ENCODE measurements at regions not wholly inside any gene's neighbourhood (a gene's known extent, or its start where the extent isn't known, plus 50 kb on each side); places are given as distances from the start of the nearest gene placed in this dataset.

DNA sequence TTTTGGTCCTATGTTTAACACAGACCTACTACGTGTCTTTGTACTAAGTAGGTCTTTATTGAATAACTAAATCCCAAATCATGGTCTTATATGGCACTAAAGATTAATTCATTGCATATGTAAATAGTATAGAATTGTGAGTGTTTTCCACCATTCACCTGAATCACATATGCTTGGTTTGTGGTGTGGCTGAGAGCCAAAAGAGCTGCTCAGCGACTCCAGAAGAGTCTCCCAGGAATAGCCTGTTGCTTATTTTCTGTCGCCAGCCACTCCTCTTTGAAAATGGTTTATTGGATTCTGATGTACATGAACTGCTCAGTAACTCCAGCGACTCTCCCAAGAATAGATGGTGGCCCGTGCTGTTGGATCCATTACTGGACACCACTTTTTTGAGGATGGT lies 184.5 kb downstream of the CLCN4 start:
- no peaks in the 10 kb centered on the region for H3K4me1 ChIP-seq (ENCODE audit: low read length)
- DNase-seq = no peak
- no peak overlapping the region for H3K4me2 ChIP-seq (ENCODE audit: low read depth, low read length, poor library complexity, severe bottlenecking)

DNA sequence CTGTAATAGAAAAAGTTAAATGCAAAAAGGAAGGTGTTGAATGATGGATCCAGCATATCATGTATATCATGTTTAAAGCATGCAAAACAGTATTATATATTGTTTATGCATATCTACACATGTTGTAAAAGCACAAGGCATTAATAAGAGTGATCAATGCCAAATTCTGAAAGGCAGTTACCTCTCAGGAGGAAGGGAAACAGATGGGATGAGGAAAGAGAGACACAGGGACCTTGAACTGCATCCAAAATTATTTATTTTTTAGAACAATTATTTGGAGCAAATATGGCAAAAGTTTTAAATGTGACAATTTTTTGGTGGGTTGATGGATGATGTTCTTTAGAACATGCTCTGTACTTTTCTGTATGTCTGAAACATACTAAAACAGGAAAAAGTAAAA lies 193.4 kb downstream of the CLCN4 start:
- no peak for DNase-seq
- H3K4me3 ChIP-seq (ENCODE audit: low read length) = no peak overlapping the region

More for the DNA sequence above, 184.5 kb downstream of the CLCN4 start:
- H3K36me3 ChIP-seq (ENCODE audit: insufficient read depth, low read length) = no peaks in the 10 kb centered on the region
- no peak overlapping the region for H2AFZ ChIP-seq (ENCODE audit: low read length)
- H3K4me3 ChIP-seq (ENCODE audit: low read length) = no peak overlapping the region
- H4K20me1 ChIP-seq (ENCODE audit: insufficient read depth, low read depth, low read length) = no peaks in the 10 kb centered on the region
- H3K27me3 ChIP-seq (ENCODE audit: low read length) = no peaks in the 10 kb centered on the region
- no peak overlapping the region for H3K27ac ChIP-seq (ENCODE audit: low read length)
- H3K9me3 ChIP-seq (ENCODE audit: low read length) = no peaks in the 10 kb centered on the region
- H3K79me2 ChIP-seq (ENCODE audit: low read length) = no peaks in the 10 kb centered on the region
- no peaks in the 10 kb centered on the region for H3K9me2 ChIP-seq (replicated peaks; ENCODE audit: insufficient read depth, low read length)
- H3K9ac ChIP-seq (ENCODE audit: low read length) = no peak overlapping the region

DNA sequence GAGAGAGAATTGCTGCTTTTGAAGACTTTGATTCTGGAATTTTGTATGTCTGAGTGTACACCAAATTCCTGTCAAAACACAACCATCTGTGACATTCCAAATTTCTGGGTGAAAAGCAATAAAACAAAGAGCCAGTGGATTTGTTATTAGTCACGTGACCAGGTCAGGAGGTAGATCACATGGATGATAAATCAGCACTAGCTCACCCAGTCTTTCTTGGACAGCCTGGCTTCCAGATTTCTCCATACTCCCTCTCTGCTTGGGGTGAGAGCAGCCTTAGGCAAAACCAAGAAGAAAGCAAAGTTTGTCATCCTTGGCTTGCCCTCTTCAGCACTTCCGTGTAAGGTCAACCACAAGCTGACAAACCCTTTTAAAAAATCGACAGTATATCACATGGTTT lies 194.2 kb downstream of the CLCN4 start:
- Histone ChIP-seq H3K9me2 (replicated peaks; ENCODE audit: insufficient read depth, low read length) (no peaks in the 10 kb centered on the region), H3K79me2 (ENCODE audit: low read length) (no peaks in the 10 kb centered on the region), H2AFZ (ENCODE audit: low read length) (no peak overlapping the region), H3K4me2 (ENCODE audit: low read depth, low read length, poor library complexity, severe bottlenecking) (no peak overlapping the region), H3K36me3 (ENCODE audit: insufficient read depth, low read length) (no peaks in the 10 kb centered on the region), H3K27me3 (ENCODE audit: low read length) (no peaks in the 10 kb centered on the region), H3K9me3 (ENCODE audit: low read length) (no peaks in the 10 kb centered on the region), H3K4me1 (ENCODE audit: low read length) (no peaks in the 10 kb centered on the region), H4K20me1 (ENCODE audit: insufficient read depth, low read depth, low read length) (no peaks in the 10 kb centered on the region), H3K4me3 (ENCODE audit: low read length) (no peak overlapping the region), H3K27ac (ENCODE audit: low read length) (no peak overlapping the region), H3K9ac (ENCODE audit: low read length) (no peak overlapping the region)
- DNase-seq = no peak

More for the DNA sequence above, 193.4 kb downstream of the CLCN4 start:
- no peaks in the 10 kb centered on the region for H3K9me3 ChIP-seq (ENCODE audit: low read length)
- no peak overlapping the region for H2AFZ ChIP-seq (ENCODE audit: low read length)
- no peak overlapping the region for H3K4me2 ChIP-seq (ENCODE audit: low read depth, low read length, poor library complexity, severe bottlenecking)
- no peaks in the 10 kb centered on the region for H4K20me1 ChIP-seq (ENCODE audit: insufficient read depth, low read depth, low read length)
- no peaks in the 10 kb centered on the region for H3K9me2 ChIP-seq (replicated peaks; ENCODE audit: insufficient read depth, low read length)
- no peaks in the 10 kb centered on the region for H3K36me3 ChIP-seq (ENCODE audit: insufficient read depth, low read length)
- no peaks in the 10 kb centered on the region for H3K79me2 ChIP-seq (ENCODE audit: low read length)
- no peak overlapping the region for H3K27ac ChIP-seq (ENCODE audit: low read length)
- no peaks in the 10 kb centered on the region for H3K4me1 ChIP-seq (ENCODE audit: low read length)
- no peak overlapping the region for H3K9ac ChIP-seq (ENCODE audit: low read length)
- no peaks in the 10 kb centered on the region for H3K27me3 ChIP-seq (ENCODE audit: low read length)

DNA sequence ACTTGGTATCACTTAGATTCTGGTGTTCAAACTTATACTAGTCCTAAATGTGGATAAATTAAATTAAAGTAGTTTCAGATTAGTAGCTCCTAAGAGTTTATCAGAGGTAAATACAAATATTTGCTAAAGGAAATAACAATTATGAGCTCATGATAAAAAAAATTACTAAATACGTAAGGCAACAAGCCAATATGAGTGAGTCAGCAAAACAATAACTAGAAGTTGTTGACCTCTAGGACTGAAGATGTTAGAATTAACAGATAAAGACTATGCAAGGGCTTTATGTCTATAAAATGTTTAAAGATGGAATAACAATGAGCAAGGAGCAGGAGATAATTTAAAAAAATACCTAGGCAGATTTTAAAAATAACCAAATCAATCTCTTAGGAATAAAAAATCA lies 195.8 kb downstream of the CLCN4 start:
- no peak for DNase-seq
- Histone ChIP-seq H3K4me3 (ENCODE audit: low read length) (no peak overlapping the region), H3K4me2 (ENCODE audit: low read depth, low read length, poor library complexity, severe bottlenecking) (no peak overlapping the region), H3K9me2 (replicated peaks; ENCODE audit: insufficient read depth, low read length) (no peaks in the 10 kb centered on the region), H3K36me3 (ENCODE audit: insufficient read depth, low read length) (no peaks in the 10 kb centered on the region), H3K4me1 (ENCODE audit: low read length) (no peaks in the 10 kb centered on the region), H4K20me1 (ENCODE audit: insufficient read depth, low read depth, low read length) (no peaks in the 10 kb centered on the region), H3K9ac (ENCODE audit: low read length) (no peak overlapping the region), H3K27me3 (ENCODE audit: low read length) (no peaks in the 10 kb centered on the region), H3K27ac (ENCODE audit: low read length) (no peak overlapping the region), H3K9me3 (ENCODE audit: low read length) (no peaks in the 10 kb centered on the region), H2AFZ (ENCODE audit: low read length) (no peak overlapping the region), H3K79me2 (ENCODE audit: low read length) (no peaks in the 10 kb centered on the region)

DNA sequence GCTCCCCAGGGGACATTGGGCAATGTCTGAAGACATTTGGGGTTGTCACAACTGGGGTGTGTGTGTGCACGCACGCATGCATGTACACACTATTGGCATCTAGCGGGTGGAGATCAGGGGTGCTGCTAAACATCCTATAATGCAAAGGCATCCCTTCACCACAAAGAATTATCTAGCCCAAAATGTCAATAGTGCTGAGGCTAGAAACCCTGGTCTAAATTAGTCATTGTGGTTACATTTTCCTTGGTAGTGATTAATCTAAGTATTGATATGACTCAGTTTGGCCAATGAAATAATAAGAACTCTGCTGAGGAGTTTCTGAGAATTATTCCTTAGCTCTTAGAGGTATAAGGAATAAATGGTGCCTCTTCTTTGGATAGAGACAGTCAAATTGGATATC lies 200.2 kb downstream of the CLCN4 start:
- Histone ChIP-seq H2AFZ (ENCODE audit: low read length) (no peak overlapping the region), H3K27me3 (ENCODE audit: low read length) (no peaks in the 10 kb centered on the region), H3K9me3 (ENCODE audit: low read length) (no peaks in the 10 kb centered on the region), H3K27ac (ENCODE audit: low read length) (no peak overlapping the region), H3K9me2 (replicated peaks; ENCODE audit: insufficient read depth, low read length) (no peaks in the 10 kb centered on the region), H3K79me2 (ENCODE audit: low read length) (no peaks in the 10 kb centered on the region), H3K4me1 (ENCODE audit: low read length) (no peaks in the 10 kb centered on the region), H4K20me1 (ENCODE audit: insufficient read depth, low read depth, low read length) (no peaks in the 10 kb centered on the region), H3K36me3 (ENCODE audit: insufficient read depth, low read length) (no peaks in the 10 kb centered on the region), H3K4me2 (ENCODE audit: low read depth, low read length, poor library complexity, severe bottlenecking) (no peak overlapping the region), H3K4me3 (ENCODE audit: low read length) (no peak overlapping the region), H3K9ac (ENCODE audit: low read length) (no peak overlapping the region)
- no peak for DNase-seq

- Histone ChIP-seq H3K4me3 (ENCODE audit: low read length) (no peak overlapping the region), H3K36me3 (ENCODE audit: insufficient read depth, low read length) (no peaks in the 10 kb centered on the region), H4K20me1 (ENCODE audit: insufficient read depth, low read depth, low read length) (no peaks in the 10 kb centered on the region), H3K4me2 (ENCODE audit: low read depth, low read length, poor library complexity, severe bottlenecking) (no peak overlapping the region), H2AFZ (ENCODE audit: low read length) (no peak overlapping the region), H3K4me1 (ENCODE audit: low read length) (no peaks in the 10 kb centered on the region), H3K27ac (ENCODE audit: low read length) (no peak overlapping the region), H3K9me2 (replicated peaks; ENCODE audit: insufficient read depth, low read length) (no peaks in the 10 kb centered on the region), H3K9ac (ENCODE audit: low read length) (no peak overlapping the region), H3K9me3 (ENCODE audit: low read length) (no peaks in the 10 kb centered on the region), H3K79me2 (ENCODE audit: low read length) (no peaks in the 10 kb centered on the region), H3K27me3 (ENCODE audit: low read length) (no peaks in the 10 kb centered on the region)
- no peak for DNase-seq
Observed at GRCh38 chrX:10358958-10359357, 202.2 kb downstream of the CLCN4 start.

- H3K4me2 ChIP-seq (ENCODE audit: low read depth, low read length, poor library complexity, severe bottlenecking) = no peak overlapping the region
Observed at GRCh38 chrX:10360116-10360515, 203.3 kb downstream of the CLCN4 start.

GRCh38 chrX:10365532-10366265 lies 208.9 kb downstream of the CLCN4 start:
- Histone ChIP-seq H3K36me3 (ENCODE audit: insufficient read depth, low read length) (no peaks in the 10 kb centered on the region), H3K9me2 (replicated peaks; ENCODE audit: insufficient read depth, low read length) (no peaks in the 10 kb centered on the region), H3K4me3 (ENCODE audit: low read length) (no peak overlapping the region), H3K27ac (ENCODE audit: low read length) (no peak overlapping the region), H4K20me1 (ENCODE audit: insufficient read depth, low read depth, low read length) (no peaks in the 10 kb centered on the region), H3K27me3 (ENCODE audit: low read length) (no peaks in the 10 kb centered on the region), H3K79me2 (ENCODE audit: low read length) (no peaks in the 10 kb centered on the region), H3K4me2 (ENCODE audit: low read depth, low read length, poor library complexity, severe bottlenecking) (no peak overlapping the region), H3K9me3 (ENCODE audit: low read length) (peaks cover 5% of the 10 kb centered on the region; the same call in 1 of the 2 replicates), H3K9ac (ENCODE audit: low read length) (no peak overlapping the region), H3K4me1 (ENCODE audit: low read length) (no peaks in the 10 kb centered on the region), H2AFZ (ENCODE audit: low read length) (no peak overlapping the region)
- no peak for DNase-seq

More at GRCh38 chrX:10360116-10360515, 203.3 kb downstream of the CLCN4 start:
- H3K27me3 ChIP-seq (ENCODE audit: low read length) = no peaks in the 10 kb centered on the region
- H3K9ac ChIP-seq (ENCODE audit: low read length) = no peak overlapping the region
- no peaks in the 10 kb centered on the region for H3K36me3 ChIP-seq (ENCODE audit: insufficient read depth, low read length)
- H2AFZ ChIP-seq (ENCODE audit: low read length) = no peak overlapping the region
- no peak overlapping the region for H3K4me3 ChIP-seq (ENCODE audit: low read length)
- no peaks in the 10 kb centered on the region for H3K9me2 ChIP-seq (replicated peaks; ENCODE audit: insufficient read depth, low read length)
- no peaks in the 10 kb centered on the region for H4K20me1 ChIP-seq (ENCODE audit: insufficient read depth, low read depth, low read length)
- no peak overlapping the region for H3K27ac ChIP-seq (ENCODE audit: low read length)
- no peak for DNase-seq
- no peaks in the 10 kb centered on the region for H3K79me2 ChIP-seq (ENCODE audit: low read length)
- no peaks in the 10 kb centered on the region for H3K4me1 ChIP-seq (ENCODE audit: low read length)
- no peaks in the 10 kb centered on the region for H3K9me3 ChIP-seq (ENCODE audit: low read length)

Measured in Karpas-422 (cell line).